PC-9 (cell line): ENCODE measurements at regions not wholly inside any gene's neighbourhood (a gene's known extent, or its start where the extent isn't known, plus 50 kb on each side); places are given as distances from the start of the nearest gene placed in this dataset.

Experiments used
- BruUV-seq: library from RNA; stranded (reverse); fragments of 400-500 nt; replicated peaks from 2 replicates; lab custom pipeline; 2021; lab: Mats Ljungman, UMichigan
- CTCF ChIA-PET: fragments of 300-600 bp; sonication (Branson Sonifier 250); formaldehyde crosslinking; loops from one replicate; lab custom pipeline; 2022; ENCODE audit warnings: antibody characterized with exemption; lab: Charles Lee
- POLR2A ChIA-PET: fragments of 300-600 bp; sonication (Branson Sonifier 250); formaldehyde crosslinking; loops from one replicate; lab custom pipeline; 2022; ENCODE audit warnings: antibody characterized with exemption; ENCODE audit not compliant: unreplicated experiment; lab: Charles Lee
- DNase-seq, 2 experiments: peaks; one replicate each; pipeline versions ENCODE4 v3.0.0 to v3.0.0-alpha.2; 2015 to 2022; ENCODE audit warnings: mixed read lengths in 1 of 2
- H2AFZ ChIP-seq: fragments of 200-600 bp; sonication (generic); 2 replicates; pipeline ENCODE4 v1.8.1; 2017; ENCODE audit warnings: antibody characterized with exemption
- H3F3A ChIP-seq: fragments of 200-600 bp; sonication (generic); 2 replicates; pipeline ENCODE4 v1.8.1; 2017; ENCODE audit warnings: antibody characterized with exemption, mild to moderate bottlenecking, low read depth; ENCODE audit not compliant: insufficient read depth
- H3K27ac ChIP-seq: fragments of 200-600 bp; sonication (generic); 2 replicates; pipeline ENCODE4 v1.6.1; 2016; ENCODE audit warnings: mixed run types
- H3K27me3 ChIP-seq: fragments of 200-600 bp; sonication (generic); 2 replicates; pipeline ENCODE4 v1.6.1; 2016; ENCODE audit warnings: low read depth, mixed run types; ENCODE audit not compliant: insufficient read depth
- H3K36me3 ChIP-seq: fragments of 200-600 bp; sonication (generic); 2 replicates; pipeline ENCODE4 v1.6.1; 2016; ENCODE audit warnings: low read depth, mixed run types
- H3K4me1 ChIP-seq: fragments of 200-600 bp; sonication (generic); replicated peaks from 2 replicates; pipeline ENCODE4 v1.6.1; 2016; ENCODE audit warnings: mixed run types; ENCODE audit not compliant: insufficient read depth
- H3K4me2 ChIP-seq: fragments of 200-600 bp; sonication (generic); 2 replicates; pipeline ENCODE4 v1.6.1; 2017; ENCODE audit warnings: mixed run types
- H3K4me3 ChIP-seq: fragments of 200-600 bp; sonication (generic); 2 replicates; pipeline ENCODE4 v1.6.1; 2016; ENCODE audit warnings: mixed run types
- H3K79me2 ChIP-seq: fragments of 200-600 bp; sonication (generic); 2 replicates; pipeline ENCODE4 v1.6.1; 2017; ENCODE audit warnings: low read depth, mixed run types
- H3K9me2 ChIP-seq: fragments of 200-600 bp; sonication (generic); 2 replicates; pipeline ENCODE4 v1.8.1; 2017; ENCODE audit warnings: mild to moderate bottlenecking; ENCODE audit not compliant: insufficient read depth
- H3K9me3 ChIP-seq: fragments of 200-600 bp; sonication (generic); 2 replicates; pipeline ENCODE4 v1.8.1; 2016; ENCODE audit warnings: low read depth; ENCODE audit not compliant: insufficient read depth
- H4K20me1 ChIP-seq: fragments of 200-600 bp; sonication (generic); 2 replicates; pipeline ENCODE4 v1.8.1; 2017; ENCODE audit not compliant: insufficient read depth
- CTCF ChIP-seq: fragments of 200-600 bp; sonication (generic); conservative IDR thresholded peaks from 2 replicates; pipeline ENCODE4 v1.6.1; 2017; ENCODE audit warnings: mixed run types, antibody characterized with exemption, mild to moderate bottlenecking, moderate library complexity
- EZH2 ChIP-seq: fragments of 200-600 bp; sonication (generic); IDR thresholded peaks from 2 replicates; pipeline ENCODE4 v1.8.0; 2017; ENCODE audit warnings: antibody characterized with exemption, low read depth
- intact Hi-C: fragments of 100-400 bp; cut with micrococcal nuclease; formaldehyde crosslinking; loops from one replicate; pipeline ENCODE4 v1.10.0; 2022; ENCODE audit not compliant: unreplicated experiment

- H3K79me2 ChIP-seq: no peaks in the 10 kb centered on the region
- no peak overlapping the region for H3K27ac ChIP-seq
- no peak for DNase-seq
- no peaks in the 10 kb centered on the region for H3F3A ChIP-seq
- intact Hi-C loops: no loop called here
- CTCF ChIA-PET: no interaction called here
- H3K9me3 ChIP-seq: no peaks in the 10 kb centered on the region
- no peak overlapping the region for H2AFZ ChIP-seq
- no peak overlapping the region for H3K4me3 ChIP-seq
- H3K27me3 ChIP-seq: no peaks in the 10 kb centered on the region
- H4K20me1 ChIP-seq: no peaks in the 10 kb centered on the region
- H3K36me3 ChIP-seq: no peaks in the 10 kb centered on the region
- H3K4me1 ChIP-seq: no peaks in the 10 kb centered on the region
- TF ChIP-seq CTCF: no peak
- no peak for TF ChIP-seq EZH2
- no TSS peak for BruUV-seq
- no peak overlapping the region for H3K4me2 ChIP-seq
- no peaks in the 10 kb centered on the region; the same call in 1 of the 2 replicates for H3K9me2 ChIP-seq
- POLR2A ChIA-PET: no interaction called here
Observed at GRCh38 chr1:169022648-169023047, 83.8 kb upstream of the ATP1B1 start.

- Histone ChIP-seq H3K9me2 (no peaks in the 10 kb centered on the region; the same call in 1 of the 2 replicates), H3K27me3 (no peaks in the 10 kb centered on the region), H3K4me3 (no peak overlapping the region), H3K27ac (no peak overlapping the region), H3K4me1 (no peaks in the 10 kb centered on the region), H2AFZ (no peak overlapping the region), H3K79me2 (no peaks in the 10 kb centered on the region), H3K4me2 (no peak overlapping the region), H3K9me3 (no peaks in the 10 kb centered on the region), H3F3A (no peaks in the 10 kb centered on the region), H3K36me3 (no peaks in the 10 kb centered on the region), H4K20me1 (no peaks in the 10 kb centered on the region)
- BruUV-seq: no TSS peak
- ChIA-PET POLR2A (no interaction called here), CTCF (no interaction called here)
- intact Hi-C loops: no loop called here
- TF ChIP-seq EZH2 (no peak), CTCF (no peak)
- no peak for DNase-seq
Observed at GRCh38 chr1:169024255-169024654, 82.2 kb upstream of the ATP1B1 start.

DNA sequence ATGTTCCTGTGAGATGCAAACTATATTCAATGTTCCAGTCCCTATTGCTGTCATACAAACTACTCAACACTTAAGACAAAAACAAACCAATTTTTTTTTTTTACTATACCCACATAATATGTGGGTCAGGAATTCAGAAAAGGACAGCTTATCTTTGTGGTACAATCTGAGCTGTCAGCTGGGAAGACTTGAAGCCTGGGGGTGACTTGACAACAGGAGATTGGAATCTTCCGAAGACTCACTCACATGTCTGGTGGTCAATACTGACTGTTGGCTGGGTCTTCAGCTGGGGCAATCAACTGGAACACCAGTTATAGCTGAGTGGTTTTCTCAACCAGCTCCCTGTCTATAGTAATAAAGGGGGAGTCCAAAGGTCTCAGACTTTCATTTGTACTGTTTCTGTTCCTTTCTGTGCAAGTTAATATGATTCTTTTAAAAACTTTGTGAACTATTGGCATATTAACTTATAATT is 81.7 kb upstream of the ATP1B1 start:
- no peaks in the 10 kb centered on the region for H3K36me3 ChIP-seq
- H3K4me3 ChIP-seq: no peak overlapping the region
- H3K9me3 ChIP-seq: no peaks in the 10 kb centered on the region
- intact Hi-C loops: no loop called here
- no peak for DNase-seq
- POLR2A ChIA-PET: no interaction called here
- H3F3A ChIP-seq: no peaks in the 10 kb centered on the region
- no peaks in the 10 kb centered on the region for H3K27me3 ChIP-seq
- no peak overlapping the region for H3K4me2 ChIP-seq
- H2AFZ ChIP-seq: no peak overlapping the region
- no peaks in the 10 kb centered on the region for H4K20me1 ChIP-seq
- H3K9me2 ChIP-seq: no peaks in the 10 kb centered on the region; the same call in 1 of the 2 replicates
- no peaks in the 10 kb centered on the region for H3K4me1 ChIP-seq
- no peak overlapping the region for H3K27ac ChIP-seq
- no peak for TF ChIP-seq CTCF
- TF ChIP-seq EZH2: no peak
- H3K79me2 ChIP-seq: no peaks in the 10 kb centered on the region
- no TSS peak for BruUV-seq
- CTCF ChIA-PET: no interaction called here
